GM18499 (cell line): ENCODE measurements at regions not wholly inside any gene's neighbourhood (a gene's known extent, or its start where the extent isn't known, plus 50 kb on each side); places are given as distances from the start of the nearest gene placed in this dataset.
A peak's percentile ranks its signal among the peaks of the same experiment; 100 is the strongest.

ENCODE experiments used
- ATAC-seq: cut with Tn5 transposase; IDR thresholded peaks from one replicate; pipeline ENCODE4 v1.9.1; 2021; ENCODE audit warnings: moderate number of reproducible peaks; ENCODE audit not compliant: insufficient read depth, unreplicated experiment

- ATAC-seq: no peak
These were observed 52.1 kb upstream of the EIF3M start for GRCh38 chr11:32531528-32531927.

- peak; percentile 100 for ATAC-seq
These were observed 53.5 kb upstream of the EIF3M start for GRCh38 chr11:32529994-32530588.

- no peak for ATAC-seq
These were observed 56.1 kb upstream of the EIF3M start for GRCh38 chr11:32527261-32528175.

GRCh38 chr11:32526760-32527159, 56.9 kb upstream of the EIF3M start:
- ATAC-seq: no peak

GRCh38 chr11:32511926-32512325, 71.7 kb upstream of the EIF3M start:
- ATAC-seq: no peak

GRCh38 chr11:32510039-32510438, 73.6 kb upstream of the EIF3M start:
- no peak for ATAC-seq

GRCh38 chr11:32508780-32509179, 73.4 kb upstream of the WT1 start:
- ATAC-seq: no peak

- no peak for ATAC-seq
These were observed 64.7 kb upstream of the WT1 start for GRCh38 chr11:32500001-32500400.

GRCh38 chr11:32497951-32498350, 62.6 kb upstream of the WT1 start:
- ATAC-seq: no peak

GRCh38 chr11:32494629-32495028, 59.3 kb upstream of the WT1 start:
- ATAC-seq: no peak

- ATAC-seq: no peak
These were observed 54.1 kb upstream of the WT1 start for GRCh38 chr11:32489464-32489863.

- no peak for ATAC-seq
These were observed 51.9 kb upstream of the WT1 start for GRCh38 chr11:32487270-32487669.

GRCh38 chr11:32485733-32486132, 50.4 kb upstream of the WT1 start:
- no peak for ATAC-seq
